IPS DF 4.7 (cell line): ENCODE measurements at regions not wholly inside any gene's neighbourhood (a gene's known extent, or its start where the extent isn't known, plus 50 kb on each side); places are given as distances from the start of the nearest gene placed in this dataset.
"Not testable (repeated sequence)": the region's sequence is repeated elsewhere in the genome, so short reads cannot be mapped to it uniquely, and the experiment has no call there.

ENCODE experiments used
- DNase-seq: peaks from one replicate; pipeline ENCODE4 v3.0.0-alpha.2; 2013; ENCODE audit warnings: low spot score; ENCODE audit errors: extremely low read depth

DNA sequence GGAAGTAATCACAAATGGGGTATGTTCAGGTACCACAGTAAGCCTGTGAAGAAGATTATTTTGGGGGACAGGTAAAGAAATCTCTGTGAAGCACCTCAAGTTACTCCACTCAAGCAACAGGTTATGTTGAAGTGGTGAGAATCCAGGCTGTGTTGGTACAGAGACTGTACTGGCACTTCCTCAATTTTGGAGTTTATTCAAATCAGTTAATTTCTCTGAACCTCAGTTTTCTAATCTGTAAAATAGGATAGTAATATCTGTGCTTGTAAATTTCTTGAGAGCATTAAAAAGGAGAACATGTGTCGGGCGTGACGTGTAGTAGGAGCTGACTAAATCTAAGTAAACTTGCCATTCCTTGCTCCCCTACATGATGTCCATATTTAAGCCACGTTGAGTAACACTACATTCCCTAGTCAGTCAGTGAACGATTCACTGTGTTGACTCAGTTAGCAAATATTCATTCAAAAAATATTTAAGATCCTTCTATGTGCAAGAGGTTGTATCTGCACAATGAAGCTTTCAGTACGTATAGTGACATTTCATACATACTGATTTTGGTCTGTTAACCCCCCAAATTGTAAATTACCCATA, 504.2 kb downstream of the ZEB2 start:
- DNase-seq: no peak

DNA sequence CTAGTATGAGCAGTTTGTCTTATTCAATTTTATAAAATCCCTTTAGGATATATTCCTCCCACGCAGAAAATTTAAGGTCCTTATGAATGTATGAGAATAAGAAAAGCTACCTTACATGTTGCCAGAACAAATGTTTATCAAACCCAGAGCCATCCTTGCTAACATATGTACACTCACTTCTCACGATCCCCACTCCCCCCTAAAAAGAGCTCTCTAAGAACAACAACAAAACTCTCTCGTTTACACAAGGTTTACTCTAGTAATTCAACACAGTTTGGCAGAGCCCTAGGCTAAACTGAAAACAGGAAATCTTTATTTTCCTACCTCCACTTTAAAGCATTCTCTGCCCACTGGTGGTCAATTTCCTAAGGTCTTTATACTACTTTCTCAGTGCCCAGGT, 504.9 kb downstream of the ZEB2 start:
- DNase-seq: no peak

DNA sequence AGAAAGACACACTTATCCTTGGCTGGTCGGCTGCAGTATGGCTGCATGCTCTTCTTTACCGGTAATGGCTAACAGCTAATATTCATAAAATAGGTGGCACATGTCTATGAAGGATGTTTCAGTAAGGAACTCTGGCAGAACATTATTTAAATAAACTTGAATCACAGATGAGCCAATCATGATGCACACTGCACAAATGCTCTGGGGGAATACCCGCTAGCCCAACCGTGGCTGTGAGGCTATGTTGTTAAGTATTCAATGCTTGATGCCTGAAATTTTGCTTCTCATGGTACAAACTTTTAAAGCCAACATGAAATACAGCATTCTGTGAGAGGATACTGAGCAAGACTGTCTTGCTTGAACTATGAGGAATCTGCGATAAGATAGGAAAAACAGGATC, 505.8 kb downstream of the ZEB2 start:
- DNase-seq: no peak

DNA sequence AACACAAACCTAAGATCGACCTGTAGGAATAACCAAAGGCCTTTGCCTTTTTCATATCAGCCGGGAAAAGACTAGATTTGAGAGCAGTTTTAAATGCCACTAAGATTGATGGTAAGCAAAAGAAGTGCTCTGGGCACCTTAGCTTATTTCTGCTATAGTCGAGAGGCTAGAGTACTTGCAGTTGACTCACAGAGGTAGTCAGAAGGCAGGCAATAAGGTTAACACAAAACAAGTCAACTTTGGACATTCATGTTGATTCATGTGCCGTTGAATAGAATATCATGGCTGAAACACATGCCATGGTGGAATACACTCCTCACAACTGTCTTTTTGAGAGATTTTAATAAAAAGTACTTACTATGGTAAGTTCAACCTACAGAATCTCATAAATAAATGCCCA, 507.6 kb downstream of the ZEB2 start:
- DNase-seq: no peak

DNA sequence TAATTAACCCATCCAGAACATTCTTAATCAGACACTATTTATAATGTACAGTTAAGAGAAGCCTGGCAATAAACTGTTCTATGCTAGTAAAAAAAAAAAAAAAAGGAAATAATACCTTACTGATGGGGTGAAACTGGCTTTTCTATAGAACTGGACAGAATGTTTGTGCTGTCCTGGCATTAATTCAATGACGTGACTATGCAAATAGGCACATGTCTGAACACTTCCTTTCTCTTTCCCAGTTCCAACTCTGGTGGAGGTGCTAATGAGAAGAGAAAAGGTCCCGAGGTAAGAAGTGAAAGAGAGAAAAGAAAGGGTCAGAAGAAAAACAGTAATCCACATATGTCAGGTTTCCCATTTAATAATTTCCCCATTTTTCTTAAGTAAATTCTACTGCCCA, 508.4 kb downstream of the ZEB2 start:
- DNase-seq: no peak

DNA sequence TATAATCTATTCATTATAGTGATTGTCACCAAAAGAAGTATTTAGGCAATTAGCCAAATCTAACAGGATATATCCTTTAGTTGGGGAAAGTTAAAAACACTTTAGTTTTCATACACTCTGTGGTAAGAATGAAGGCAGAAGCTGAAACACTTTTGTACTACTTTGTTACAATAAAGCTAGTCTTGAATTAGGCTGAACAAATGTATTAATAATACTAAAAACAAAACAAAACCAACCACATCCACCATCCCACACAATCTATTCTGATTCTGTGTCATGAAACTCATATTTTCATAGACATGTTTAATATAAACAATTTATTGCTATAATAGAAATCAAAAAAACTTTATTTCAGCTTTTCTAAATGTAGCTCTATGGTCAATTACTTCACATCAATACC, 508.8 kb downstream of the ZEB2 start:
- DNase-seq: no peak

- no peak for DNase-seq
Observed at GRCh38 chr2:144010096-144010836, 509.7 kb downstream of the ZEB2 start.

DNA sequence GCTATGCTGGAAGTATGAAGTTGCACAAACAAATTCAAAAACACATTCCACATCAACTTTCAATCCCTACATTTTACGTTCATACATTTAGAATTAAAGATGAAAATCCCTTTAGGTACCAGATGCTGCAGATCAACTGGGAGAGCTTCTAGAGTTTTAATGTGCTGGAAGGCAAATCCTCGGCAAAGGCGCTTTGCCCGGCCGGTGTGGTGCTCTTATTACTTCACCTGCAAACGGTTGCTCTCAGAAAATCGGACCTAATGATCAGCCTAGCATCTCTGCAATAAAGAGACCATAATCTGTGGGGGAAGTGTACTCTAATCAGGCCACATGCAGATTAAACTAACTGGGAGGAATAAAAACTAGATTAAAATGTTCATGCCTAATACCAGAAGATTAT, 513.8 kb downstream of the ZEB2 start:
- DNase-seq: no peak

GRCh38 chr2:144004742-144005141, 515.2 kb downstream of the ZEB2 start:
- no peak for DNase-seq

DNA sequence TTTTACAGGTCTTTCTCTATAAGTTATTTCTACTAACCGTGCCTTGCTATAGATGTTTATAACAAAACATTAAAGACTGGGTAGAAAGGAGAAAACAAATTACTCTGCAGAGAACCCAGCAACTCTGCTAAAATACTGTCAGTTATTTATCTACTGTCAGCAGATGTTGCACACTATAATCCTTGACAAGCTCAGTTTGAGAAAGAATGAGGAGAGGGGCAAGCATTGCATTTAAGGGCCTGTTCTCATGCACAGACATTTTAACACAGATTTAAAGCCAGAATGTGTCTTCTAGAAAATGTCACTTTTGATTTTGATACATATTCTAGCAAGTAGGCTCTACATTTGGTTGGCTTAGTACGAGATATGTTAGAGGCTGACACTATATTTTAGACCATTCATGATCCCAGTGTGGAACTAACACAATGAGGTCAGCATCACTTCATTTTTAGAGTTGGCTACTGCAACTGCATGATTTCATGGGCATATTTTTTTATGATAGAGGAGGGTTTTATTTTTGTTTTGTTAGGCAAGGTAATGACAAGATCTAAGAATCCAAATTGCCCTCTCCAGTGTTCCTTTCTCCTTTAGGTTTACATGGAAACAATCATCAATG, 516.4 kb downstream of the ZEB2 start:
- DNase-seq: no peak

DNA sequence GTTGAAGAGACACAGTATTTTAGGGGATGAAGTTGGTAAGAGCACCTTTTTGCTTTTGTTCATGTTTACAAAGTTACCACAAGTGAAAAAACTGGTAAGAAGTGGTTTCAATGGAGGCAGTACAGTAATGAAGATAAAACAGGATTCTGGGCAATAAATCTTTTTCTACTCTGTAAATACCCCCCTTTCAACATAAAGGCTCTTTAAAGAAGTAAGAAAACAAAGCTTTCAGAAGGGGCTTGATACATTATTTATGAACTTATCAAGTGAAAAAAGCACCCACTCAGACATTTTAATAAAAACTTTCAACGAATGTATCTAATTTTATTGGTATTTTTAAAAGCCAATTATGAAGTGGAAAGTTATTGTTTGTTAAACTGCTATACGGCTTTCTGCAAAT, 522.9 kb downstream of the ZEB2 start:
- DNase-seq: no peak

- DNase-seq: no peak
Observed at GRCh38 chr2:143994961-143995360, 525.0 kb downstream of the ZEB2 start.

DNA sequence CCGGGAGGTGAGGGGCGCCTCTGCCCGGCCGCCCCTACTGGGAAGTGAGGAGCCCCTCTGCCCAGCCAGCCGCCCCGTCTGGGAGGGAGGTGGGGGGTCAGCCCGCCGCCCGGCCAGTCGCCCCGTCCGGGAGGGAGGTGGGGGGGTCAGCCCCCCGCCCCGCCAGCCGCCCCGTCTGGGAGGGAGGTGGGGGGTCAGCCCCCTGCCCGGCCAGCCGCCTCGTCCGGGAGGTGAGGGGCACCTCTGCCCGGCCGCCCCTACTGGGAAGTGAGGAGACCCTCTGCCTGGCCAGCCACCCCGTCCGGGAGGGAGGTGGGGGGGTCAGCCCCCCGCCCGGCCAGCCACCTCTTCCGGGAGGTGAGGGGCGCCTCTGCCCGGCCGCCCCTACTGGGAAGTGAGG, 528.3 kb downstream of the ZEB2 start:
- not testable (repeated sequence) for DNase-seq

DNA sequence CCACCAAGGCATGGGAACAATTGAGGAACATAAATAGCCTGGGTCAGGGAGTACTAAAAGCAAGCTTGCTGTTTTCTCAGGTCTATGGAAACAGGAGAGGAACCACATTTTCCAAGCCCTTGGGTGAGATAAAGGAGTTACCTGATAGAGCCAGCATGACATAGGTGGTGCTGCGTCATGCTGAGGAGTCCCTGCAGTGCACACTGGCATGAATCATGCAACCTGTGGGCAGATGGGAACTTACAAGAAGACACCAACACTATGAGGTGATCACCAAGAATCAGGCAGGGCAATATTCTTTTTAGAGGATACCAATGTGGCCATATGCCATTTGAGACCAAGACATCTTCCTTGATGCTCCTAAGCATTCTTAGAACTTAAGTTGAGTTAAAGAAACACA, 531.8 kb downstream of the ZEB2 start:
- DNase-seq: no peak

GRCh38 chr2:143981428-143981827, 538.5 kb downstream of the ZEB2 start:
- no peak for DNase-seq

DNA sequence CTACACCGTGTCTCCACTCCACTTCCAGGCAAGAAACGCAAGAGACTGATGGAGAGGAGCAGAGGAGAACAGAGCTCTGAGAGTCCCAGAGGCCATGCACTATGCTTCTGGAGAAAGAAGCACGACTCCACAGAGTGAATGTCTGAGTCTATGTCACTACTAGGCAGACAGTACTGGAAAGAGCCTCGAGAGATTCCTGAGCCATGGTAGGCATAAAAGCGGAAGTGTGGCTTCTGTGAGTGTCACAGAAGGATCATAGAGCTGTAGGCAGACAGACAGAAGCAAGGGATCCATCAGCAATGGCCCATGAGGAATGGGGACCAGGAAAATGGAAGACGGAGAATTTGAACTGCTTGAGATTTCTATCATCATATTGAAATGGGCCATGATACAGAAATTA, 542.6 kb downstream of the ZEB2 start:
- no peak for DNase-seq

- no peak for DNase-seq
Observed at GRCh38 chr2:143975216-143975615, 544.7 kb downstream of the ZEB2 start.

- DNase-seq: no peak
Observed at GRCh38 chr2:143974262-143974661, 545.7 kb downstream of the ZEB2 start.

DNA sequence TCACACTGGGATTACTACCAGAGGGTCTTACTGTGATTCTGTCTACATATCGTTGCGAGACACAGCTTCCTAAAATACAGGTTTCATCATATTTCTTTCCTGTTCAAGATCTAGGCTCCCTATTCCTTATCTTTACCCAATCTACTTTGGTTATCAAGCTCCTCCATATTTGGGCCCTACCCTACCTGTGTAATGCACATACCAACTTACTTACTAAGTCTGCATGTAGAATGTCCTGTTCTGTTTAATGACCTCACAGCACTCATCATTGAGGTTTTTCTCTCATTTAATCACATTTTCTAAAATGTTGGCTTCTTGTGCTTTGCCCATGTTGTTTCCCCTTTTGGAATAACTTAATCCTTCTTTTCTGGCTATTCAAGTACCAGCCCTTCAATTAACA, 551.1 kb downstream of the ZEB2 start:
- no peak for DNase-seq

- no peak for DNase-seq
Observed at GRCh38 chr2:143968360-143968759, 551.6 kb downstream of the ZEB2 start.

DNA sequence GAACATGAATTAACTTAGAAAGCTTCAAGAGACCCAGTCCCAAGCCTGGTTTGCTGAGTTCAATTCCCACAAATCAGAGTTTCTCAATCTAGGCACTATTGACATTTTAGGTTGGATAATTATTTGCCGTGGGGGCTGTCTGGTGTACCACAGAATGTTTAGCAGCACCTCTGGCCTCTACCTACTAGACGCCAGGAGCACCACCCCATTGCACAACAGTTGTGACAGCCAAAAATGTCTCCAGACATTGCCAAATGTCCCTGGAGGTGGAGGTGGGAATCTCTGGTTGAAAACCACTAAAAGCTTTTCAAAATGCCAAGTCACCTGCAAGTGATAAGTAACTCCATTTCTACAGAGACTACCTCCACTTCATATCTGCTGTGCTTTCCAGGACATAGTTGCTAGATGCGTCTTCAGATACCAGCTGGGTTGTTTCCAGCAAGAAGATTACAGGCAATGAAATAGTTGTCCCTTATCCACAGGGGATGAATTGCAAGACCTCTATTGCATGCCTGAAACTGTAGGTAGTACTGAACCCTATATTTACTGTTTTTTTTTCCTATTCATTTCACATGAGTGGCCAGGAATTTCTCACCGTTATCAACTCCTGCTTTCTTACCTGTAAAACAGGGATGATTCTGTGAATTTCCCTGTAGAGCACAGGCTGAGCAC, 554.3 kb downstream of the ZEB2 start:
- DNase-seq: no peak

DNA sequence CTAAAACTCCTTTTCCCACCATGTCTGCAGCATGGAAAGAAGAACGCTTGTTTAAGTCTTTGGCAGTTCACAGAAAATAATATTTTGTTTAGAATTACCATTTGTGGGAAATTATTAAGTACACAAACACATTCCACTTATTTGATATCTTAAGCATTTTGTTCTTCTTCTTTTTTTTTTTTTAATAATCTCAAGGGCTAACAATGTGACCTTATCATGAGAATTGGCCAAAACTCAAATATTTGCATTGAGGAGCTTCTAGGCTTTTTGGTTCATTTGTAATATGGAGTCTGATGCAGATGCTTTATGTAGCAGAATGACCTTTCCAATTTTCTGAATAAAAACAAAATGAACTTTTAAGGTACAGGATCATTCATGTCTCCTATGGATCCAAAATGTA, 555.0 kb downstream of the ZEB2 start:
- no peak for DNase-seq
